CD14-positive monocyte (primary cell): ENCODE measurements at regions not wholly inside any gene's neighbourhood (a gene's known extent, or its start where the extent isn't known, plus 50 kb on each side); places are given as distances from the start of the nearest gene placed in this dataset.
"Not testable (repeated sequence)": the region's sequence is repeated elsewhere in the genome, so short reads cannot be mapped to it uniquely, and the experiment has no call there.

ENCODE experiments used
- DNase-seq, 3 donors: peaks; one replicate each; pipeline ENCODE4 v3.0.0-alpha.2; 2011 to 2022
- H2AFZ ChIP-seq: 2 replicates; pipeline ENCODE4 v1.6.0; 2012; ENCODE audit warnings: mild to moderate bottlenecking, low read depth, low read length, inconsistent platforms; ENCODE audit not compliant: insufficient read depth, poor library complexity, severe bottlenecking
- H3K27ac ChIP-seq, 2 donors: 1 replicate in 1 of 2; 2 replicates in 1 of 2; pipeline ENCODE4 v1.5.1; 2012 to 2013; ENCODE audit warnings: low read length in 2 of 2, control low read depth in 1 of 2, inconsistent platforms in 1 of 2, low read depth in 1 of 2, mild to moderate bottlenecking in 1 of 2
- H3K27me3 ChIP-seq, 2 donors: one replicate each; pipeline versions ENCODE4 v1.6.0 to v1.6.1; 2011 to 2013; ENCODE audit warnings: low read length in 2 of 2; ENCODE audit not compliant: control insufficient read depth in 2 of 2, insufficient read depth in 2 of 2
- H3K36me3 ChIP-seq, 2 donors: replicated peaks in 1 of 2; 1 replicate in 1 of 2; 2 replicates in 1 of 2; pipeline versions ENCODE4 v1.5.1 to v1.6.1; 2012 to 2013; ENCODE audit warnings: low read length in 2 of 2, control low read depth in 1 of 2, inconsistent platforms in 1 of 2, mild to moderate bottlenecking in 1 of 2; ENCODE audit not compliant: insufficient read depth in 2 of 2, control insufficient read depth in 1 of 2
- H3K4me1 ChIP-seq, 2 donors: 1 replicate in 1 of 2; 2 replicates in 1 of 2; pipeline versions ENCODE4 v1.5.1 to v1.6.1; 2012 to 2013; ENCODE audit warnings: low read length in 2 of 2, control low read depth in 1 of 2, inconsistent platforms in 1 of 2, mild to moderate bottlenecking in 1 of 2, moderate library complexity in 1 of 2; ENCODE audit not compliant: insufficient read depth in 2 of 2, control insufficient read depth in 1 of 2
- H3K4me2 ChIP-seq: replicated peaks from 2 replicates; pipeline ENCODE3; 2012; ENCODE audit warnings: low read length, moderate library complexity, mild to moderate bottlenecking; ENCODE audit not compliant: poor library complexity, severe bottlenecking; ENCODE audit errors: extremely low read depth
- H3K4me3 ChIP-seq, 3 experiments: fragments of 200-600 bp in 1 of 3; sonication (generic) in 1 of 3; replicated peaks in 1 of 3; 1 replicate in 2 of 3; 2 replicates in 1 of 3; pipeline ENCODE4 v1.5.1; 2011 to 2013; ENCODE audit warnings: low read length in 3 of 3, mild to moderate bottlenecking in 3 of 3, control low read depth in 2 of 3, low read depth in 2 of 3, inconsistent platforms in 1 of 3, moderate library complexity in 1 of 3
- H3K79me2 ChIP-seq: 2 replicates; pipeline ENCODE4 v1.6.0; 2012; ENCODE audit warnings: mild to moderate bottlenecking, control low read depth, inconsistent platforms, low read length, moderate library complexity; ENCODE audit not compliant: insufficient read depth
- H3K9ac ChIP-seq: 2 replicates; pipeline ENCODE4 v1.6.0; 2017; ENCODE audit warnings: low read length, mild to moderate bottlenecking; ENCODE audit not compliant: insufficient read depth, poor library complexity, severe bottlenecking
- H3K9me3 ChIP-seq, 2 donors: replicated peaks in 1 of 2; 1 replicate in 1 of 2; 2 replicates in 1 of 2; pipeline versions ENCODE4 v1.5.1 to v1.6.1; 2012 to 2013; ENCODE audit warnings: low read length in 2 of 2, control low read depth in 1 of 2; ENCODE audit not compliant: control insufficient read depth in 1 of 2, insufficient read depth in 1 of 2
- H4K20me1 ChIP-seq: 2 replicates; pipeline ENCODE4 v1.6.0; 2012; ENCODE audit warnings: mild to moderate bottlenecking, low read length, control low read depth, moderate library complexity; ENCODE audit not compliant: insufficient read depth
- H3K27ac Mint-ChIP-seq, 7 donors: one replicate each; pipeline ENCODE4 v1.8.0; 2020; ENCODE audit warnings: mild to moderate bottlenecking in 7 of 7, mixed read lengths in 7 of 7, moderate library complexity in 6 of 7, inconsistent platforms in 2 of 7
- H3K27me3 Mint-ChIP-seq, 3 donors: one replicate each; pipeline ENCODE4 v1.8.0; 2021 to 2022; ENCODE audit warnings: low read depth in 3 of 3, mild to moderate bottlenecking in 3 of 3, mixed read lengths in 3 of 3, moderate library complexity in 3 of 3, inconsistent platforms in 1 of 3
- H3K36me3 Mint-ChIP-seq, 2 donors: one replicate each; pipeline ENCODE4 v1.8.0; 2020; ENCODE audit warnings: mixed read lengths in 2 of 2, inconsistent platforms in 1 of 2, mild to moderate bottlenecking in 1 of 2
- H3K4me1 Mint-ChIP-seq: one replicate; pipeline ENCODE4 v1.8.0; 2020; ENCODE audit warnings: mild to moderate bottlenecking, mixed read lengths
- H3K4me3 Mint-ChIP-seq, 2 donors: one replicate each; pipeline ENCODE4 v1.8.0; 2020; ENCODE audit warnings: mild to moderate bottlenecking in 2 of 2, mixed read lengths in 2 of 2, moderate library complexity in 1 of 2
- H3K9me3 Mint-ChIP-seq, 7 donors: one replicate each; pipeline ENCODE4 v1.8.0; 2020 to 2022; ENCODE audit warnings: mixed read lengths in 7 of 7, mild to moderate bottlenecking in 6 of 7, moderate library complexity in 6 of 7, inconsistent platforms in 2 of 7
- CTCF ChIP-seq: fragments of 200-600 bp; IDR thresholded peaks from one replicate; pipeline ENCODE4 v1.8.0; 2022; ENCODE audit warnings: antibody characterized with exemption, mild to moderate bottlenecking
- WGBS: methylation state at CpG from one replicate; pipeline ENCODE4 v1.1.5; 2013; ENCODE audit warnings: missing lambda C conversion rate; ENCODE audit not compliant: insufficient coverage; 5-methylcytosine and 5-hydroxymethylcytosine counted together
- intact Hi-C, 2 donors: fragments of 100-400 bp; cut with micrococcal nuclease; formaldehyde crosslinking; loops; one replicate each; pipeline versions ENCODE4 v1.15.0 to v1.15.1; 2023

GRCh38 chr7:89623018-89623672 lies 531.1 kb upstream of the STEAP1 start:
- H3K36me3 Mint-ChIP-seq: no peaks in the 10 kb centered on the region
- Histone ChIP-seq H3K4me1 (no peaks in the 10 kb centered on the region), H3K9ac (no peak overlapping the region), H3K27me3 (no peaks in the 10 kb centered on the region), H3K27ac (no peak overlapping the region), H3K4me2 (no peak overlapping the region), H3K4me3 (no peak overlapping the region), H3K9me3 (no peaks in the 10 kb centered on the region), H3K36me3 (no peaks in the 10 kb centered on the region), H4K20me1 (no peaks in the 10 kb centered on the region), H2AFZ (no peak overlapping the region), H3K79me2 (no peaks in the 10 kb centered on the region)
- DNase-seq: no peak
- H3K27ac Mint-ChIP-seq: no peak overlapping the region
- H3K27me3 Mint-ChIP-seq: peaks cover 0 to 4% (median 1%) of the 10 kb centered on the region in 3 donors
- WGBS: no CpG with 5 or more reads among the region's 1 CpG
- H3K4me1 Mint-ChIP-seq: no peaks in the 10 kb centered on the region
- peak; percentile 39 for TF ChIP-seq CTCF
- H3K9me3 Mint-ChIP-seq: peaks cover 0 to 2% (median 0%) of the 10 kb centered on the region in 7 donors
- H3K4me3 Mint-ChIP-seq: no peak overlapping the region
- intact Hi-C loops: loop anchor here in 1 of 2 donors (10.0 kb wide), 1 partner anchor 1378 kb away; no protein-coding TSS in a partner anchor

- H3K4me1 ChIP-seq, H3K4me3 ChIP-seq, H3K27ac Mint-ChIP-seq, H4K20me1 ChIP-seq, H2AFZ ChIP-seq, H3K4me1 Mint-ChIP-seq, H3K36me3 ChIP-seq, H3K79me2 ChIP-seq, H3K27me3 ChIP-seq, H3K36me3 Mint-ChIP-seq, H3K4me3 Mint-ChIP-seq, DNase-seq, H3K9me3 ChIP-seq, H3K4me2 ChIP-seq, H3K9ac ChIP-seq, H3K9me3 Mint-ChIP-seq, H3K27ac ChIP-seq, H3K27me3 Mint-ChIP-seq: not testable (repeated sequence)
- WGBS: 94% methylated on average over 3 of the region's 5 CpGs
- intact Hi-C loops: loop anchor here in 1 of 2 donors (10.0 kb wide), 1 partner anchor 1379 kb away; no protein-coding TSS in a partner anchor
Observed at GRCh38 chr7:89624155-89624554, 530.1 kb upstream of the STEAP1 start.
